ENCODE measurements at regions not wholly inside any gene's neighbourhood (a gene's known extent, or its start where the extent isn't known, plus 50 kb on each side); places are given as distances from the start of the nearest gene placed in this dataset.

- TF ChIP-seq CTCF (IDR thresholded peaks at IDR 0.05) (no peak), POLR2AphosphoS5 (IDR thresholded peaks at IDR 0.05; ENCODE audit: low read depth, low read length) (no peak), REST (IDR thresholded peaks at IDR 0.05; ENCODE audit: insufficient read depth in 1 of 2, low read depth in 2 of 2, low read length in 1 of 2) (no peak), TCF7L2 (IDR thresholded peaks at IDR 0.05; ENCODE audit: low read depth, low read length) (no peak), SIN3A (IDR thresholded peaks at IDR 0.05; ENCODE audit: borderline replicate concordance, insufficient read depth, low read depth, low read length) (no peak)
These were observed 456.6 kb upstream of the UBE2E3 start for GRCh38 chr2:180523621-180524340.
